GM18505 (cell line): ENCODE measurements at regions not wholly inside any gene's neighbourhood (a gene's known extent, or its start where the extent isn't known, plus 50 kb on each side); places are given as distances from the start of the nearest gene placed in this dataset.

ENCODE experiments used
- ATAC-seq: cut with Tn5 transposase; IDR thresholded peaks from one replicate; pipeline ENCODE4 v1.9.1; 2021; ENCODE audit not compliant: unreplicated experiment
- POLR2A ChIP-seq: IDR thresholded peaks from 4 replicates; pipeline ENCODE4 v1.6.1; 2011; ENCODE audit warnings: borderline replicate concordance; ENCODE audit not compliant: insufficient read depth, insufficient read length; ENCODE audit errors: extremely low read depth

- TF ChIP-seq POLR2A: no peak
- ATAC-seq: no peak
Measured at GRCh38 chr9:102047549-102047948, 309.1 kb upstream of the GRIN3A start.

- TF ChIP-seq POLR2A: no peak
- ATAC-seq: no peak
Measured at GRCh38 chr9:102044133-102044532, 305.7 kb upstream of the GRIN3A start.

- no peak for ATAC-seq
- TF ChIP-seq POLR2A: no peak
Measured at GRCh38 chr9:102038006-102038405, 299.6 kb upstream of the GRIN3A start.

GRCh38 chr9:102035929-102036328, 297.5 kb upstream of the GRIN3A start:
- TF ChIP-seq POLR2A: no peak
- peak; percentile 82 for ATAC-seq

GRCh38 chr9:102032614-102033013, 294.2 kb upstream of the GRIN3A start:
- no peak for ATAC-seq
- TF ChIP-seq POLR2A: no peak

GRCh38 chr9:102000956-102001355, 262.5 kb upstream of the GRIN3A start:
- ATAC-seq: no peak
- TF ChIP-seq POLR2A: no peak

GRCh38 chr9:101999441-101999840, 261.0 kb upstream of the GRIN3A start:
- ATAC-seq: no peak
- no peak for TF ChIP-seq POLR2A

- ATAC-seq: no peak
- TF ChIP-seq POLR2A: no peak
Measured at GRCh38 chr9:101995231-101995630, 256.8 kb upstream of the GRIN3A start.

- TF ChIP-seq POLR2A: no peak
Measured at GRCh38 chr9:101993771-101994170, 255.3 kb upstream of the GRIN3A start.

GRCh38 chr9:101991926-101992325, 253.5 kb upstream of the GRIN3A start:
- no peak for ATAC-seq
- no peak for TF ChIP-seq POLR2A

More at GRCh38 chr9:101993771-101994170, 255.3 kb upstream of the GRIN3A start:
- ATAC-seq: no peak

GRCh38 chr9:101977614-101978210, 239.3 kb upstream of the GRIN3A start:
- peak; percentile 83 for ATAC-seq
- TF ChIP-seq POLR2A: no peak

- TF ChIP-seq POLR2A: no peak
- ATAC-seq: no peak
Measured at GRCh38 chr9:101970609-101971008, 232.2 kb upstream of the GRIN3A start.

GRCh38 chr9:101968392-101968791, 229.9 kb upstream of the GRIN3A start:
- no peak for ATAC-seq
- TF ChIP-seq POLR2A: no peak

- ATAC-seq: no peak
- TF ChIP-seq POLR2A: no peak
Measured at GRCh38 chr9:101966691-101967090, 228.2 kb upstream of the GRIN3A start.

GRCh38 chr9:101957705-101958104, 219.3 kb upstream of the GRIN3A start:
- ATAC-seq: no peak
- TF ChIP-seq POLR2A: no peak
